Left lung (tissue), 4 donors: ENCODE measurements at regions not wholly inside any gene's neighbourhood (a gene's known extent, or its start where the extent isn't known, plus 50 kb on each side); places are given as distances from the start of the nearest gene placed in this dataset.

Experiments used
- ATAC-seq: fragments of 200-7000 bp; cut with Tn5 transposase; one replicate; pipeline ENCODE4 v1.9.1; 2020; ENCODE audit warnings: moderate library complexity
- DNase-seq, 4 donors: peaks; one replicate each; pipeline ENCODE4 v3.0.0-alpha.2; 2013 to 2020
- H3K27ac ChIP-seq, 2 donors: fragments of 200-600 bp; sonication (generic) in 1 of 2; one replicate each; pipeline versions ENCODE4 v1.5.0 to v1.8.0; 2020 to 2021
- H3K27me3 ChIP-seq, 2 donors: fragments of 200-600 bp; sonication (generic) in 1 of 2; one replicate each; pipeline versions ENCODE4 v1.5.0 to v1.8.0; 2020 to 2021
- H3K36me3 ChIP-seq, 2 donors: fragments of 200-600 bp; sonication (generic) in 1 of 2; one replicate each; pipeline versions ENCODE4 v1.5.0 to v1.8.0; 2020 to 2021
- H3K4me1 ChIP-seq, 2 donors: fragments of 200-600 bp; one replicate each; pipeline ENCODE4 v1.8.0; 2021
- H3K4me3 ChIP-seq, 2 donors: fragments of 200-600 bp; sonication (generic) in 1 of 2; one replicate each; pipeline versions ENCODE4 v1.5.0 to v1.8.0; 2020 to 2021; ENCODE audit warnings: mild to moderate bottlenecking in 1 of 2
- H3K9me3 ChIP-seq, 2 donors: fragments of 200-600 bp; sonication (generic) in 1 of 2; one replicate each; pipeline versions ENCODE4 v1.5.0 to v1.8.0; 2020 to 2021
- intact Hi-C, 2 donors: fragments of 100-400 bp; cut with DNase I; formaldehyde crosslinking; loops; one replicate each; pipeline versions ENCODE4 v1.11.2 to v1.14.2; 2022
- TF ChIP-seq, protein P1 (sequence below), 2 donors: fragments of 200-600 bp; sonication (generic) in 1 of 2; IDR thresholded peaks; one replicate each; pipeline versions ENCODE4 v1.5.0 to v1.8.0; 2021; ENCODE audit warnings: antibody characterized with exemption in 2 of 2
- donor health status: DM: no; HTN: yes; CAD: no.
- donor health status: DM: no; HTN: no; CAD: no.

DNA sequence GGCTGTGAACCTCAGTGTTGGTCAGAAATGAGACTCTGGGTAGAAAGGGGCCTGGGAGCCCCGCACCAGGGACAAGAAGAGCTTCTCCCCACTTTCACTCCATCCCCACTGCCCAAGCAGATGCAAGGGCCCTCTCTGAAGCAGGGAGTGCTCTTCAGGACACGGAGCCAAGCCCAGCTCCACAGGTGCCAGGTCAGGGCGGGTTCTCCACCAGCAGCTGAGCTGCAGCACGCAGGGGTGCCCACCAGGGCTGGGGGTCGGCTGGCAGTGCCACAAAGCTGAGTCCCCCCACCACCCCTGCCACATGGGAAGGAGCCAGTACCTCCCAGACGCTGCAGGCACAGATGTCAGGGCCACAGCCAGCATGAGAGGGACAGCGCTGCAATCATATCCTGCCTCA, 106.2 kb downstream of the INHBB start:
- H3K9me3 ChIP-seq, result peaks cover 0 to 5% of the 10 kb centered on the region in 2 donors

GRCh38 chr2:120452945-120453634, 107.2 kb downstream of the INHBB start:
- no peaks in the 10 kb centered on the region for H3K27me3 ChIP-seq
- H3K4me1 ChIP-seq, result no peaks in the 10 kb centered on the region
- no peak overlapping the region for H3K27ac ChIP-seq
- TF ChIP-seq, protein P1, sequence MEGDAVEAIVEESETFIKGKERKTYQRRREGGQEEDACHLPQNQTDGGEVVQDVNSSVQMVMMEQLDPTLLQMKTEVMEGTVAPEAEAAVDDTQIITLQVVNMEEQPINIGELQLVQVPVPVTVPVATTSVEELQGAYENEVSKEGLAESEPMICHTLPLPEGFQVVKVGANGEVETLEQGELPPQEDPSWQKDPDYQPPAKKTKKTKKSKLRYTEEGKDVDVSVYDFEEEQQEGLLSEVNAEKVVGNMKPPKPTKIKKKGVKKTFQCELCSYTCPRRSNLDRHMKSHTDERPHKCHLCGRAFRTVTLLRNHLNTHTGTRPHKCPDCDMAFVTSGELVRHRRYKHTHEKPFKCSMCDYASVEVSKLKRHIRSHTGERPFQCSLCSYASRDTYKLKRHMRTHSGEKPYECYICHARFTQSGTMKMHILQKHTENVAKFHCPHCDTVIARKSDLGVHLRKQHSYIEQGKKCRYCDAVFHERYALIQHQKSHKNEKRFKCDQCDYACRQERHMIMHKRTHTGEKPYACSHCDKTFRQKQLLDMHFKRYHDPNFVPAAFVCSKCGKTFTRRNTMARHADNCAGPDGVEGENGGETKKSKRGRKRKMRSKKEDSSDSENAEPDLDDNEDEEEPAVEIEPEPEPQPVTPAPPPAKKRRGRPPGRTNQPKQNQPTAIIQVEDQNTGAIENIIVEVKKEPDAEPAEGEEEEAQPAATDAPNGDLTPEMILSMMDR (IDR thresholded peaks at IDR 0.05), result no peak
- DNase-seq (no peak), ATAC-seq (no peak)
- no peaks in the 10 kb centered on the region for H3K36me3 ChIP-seq
- peaks cover 0 to 15% of the 10 kb centered on the region in 2 donors for H3K9me3 ChIP-seq
- H3K4me3 ChIP-seq, result no peak overlapping the region
- intact Hi-C loops, result no loop called here

More for the DNA sequence above, 106.2 kb downstream of the INHBB start:
- ATAC-seq (no peak), DNase-seq (no peak)
- Histone ChIP-seq H3K4me1 (no peaks in the 10 kb centered on the region), H3K36me3 (no peaks in the 10 kb centered on the region), H3K27ac (no peak overlapping the region), H3K4me3 (no peak overlapping the region), H3K27me3 (no peaks in the 10 kb centered on the region)
- intact Hi-C loops, result no loop called here
- TF ChIP-seq, protein P1 (IDR thresholded peaks at IDR 0.05), result no peak

GRCh38 chr2:120453635-120453998, 107.7 kb downstream of the INHBB start:
- Histone ChIP-seq H3K36me3 (no peaks in the 10 kb centered on the region), H3K27ac (no peak overlapping the region), H3K4me3 (no peak overlapping the region), H3K9me3 (peaks cover 0 to 19% of the 10 kb centered on the region in 2 donors), H3K4me1 (no peaks in the 10 kb centered on the region), H3K27me3 (no peaks in the 10 kb centered on the region)
- TF ChIP-seq, protein P1 (IDR thresholded peaks at IDR 0.05), result no peak
- DNase-seq, result no peak
- intact Hi-C loops, result no loop called here
- ATAC-seq, result no peak

DNA sequence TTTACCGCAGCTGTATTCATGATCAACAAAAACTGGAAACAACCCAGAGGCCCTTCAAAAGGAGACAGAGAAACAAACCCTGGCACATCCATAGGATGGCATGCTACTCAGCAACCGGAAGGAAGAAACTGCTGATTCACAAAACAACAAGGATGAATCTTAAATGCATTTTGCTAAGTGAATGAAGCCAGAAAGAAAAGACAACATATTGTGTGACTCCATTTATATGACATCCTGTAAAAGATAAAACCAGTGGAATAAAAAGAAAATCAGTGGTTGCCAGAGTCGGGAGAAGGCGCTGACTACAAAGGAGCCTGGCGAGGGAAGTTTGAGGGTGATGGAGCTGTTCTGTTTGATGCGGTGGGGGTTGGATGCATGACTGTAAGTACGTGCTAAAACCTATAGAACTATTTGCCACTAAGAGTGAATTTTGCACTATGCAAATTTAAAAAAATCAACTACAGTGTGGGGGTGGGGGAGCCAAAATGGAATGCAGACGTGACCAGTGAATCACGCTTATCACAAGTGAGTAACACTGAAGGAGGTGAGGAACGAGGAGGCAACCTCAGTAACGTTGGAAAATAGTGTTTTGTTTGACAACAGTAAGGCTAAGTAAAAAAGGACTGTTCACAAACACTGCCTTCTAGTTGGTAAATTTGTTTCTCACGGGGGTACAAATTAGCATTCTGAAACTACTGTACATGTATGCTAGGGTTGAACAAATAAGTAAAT, 108.9 kb downstream of the INHBB start:
- Histone ChIP-seq H3K36me3 (no peaks in the 10 kb centered on the region), H3K4me1 (no peaks in the 10 kb centered on the region), H3K9me3 (peaks cover 0 to 25% of the 10 kb centered on the region in 2 donors), H3K27ac (no peak overlapping the region), H3K4me3 (no peak overlapping the region), H3K27me3 (no peaks in the 10 kb centered on the region)
- TF ChIP-seq, protein P1 (IDR thresholded peaks at IDR 0.05), result no peak
- ATAC-seq (no peak), DNase-seq (no peak)
- intact Hi-C loops, result no loop called here

- Histone ChIP-seq H3K36me3 (no peaks in the 10 kb centered on the region), H3K9me3 (peaks cover 0 to 25% of the 10 kb centered on the region in 2 donors), H3K4me1 (no peaks in the 10 kb centered on the region), H3K27me3 (no peaks in the 10 kb centered on the region), H3K27ac (no peak overlapping the region), H3K4me3 (no peak overlapping the region)
- TF ChIP-seq, protein P1 (IDR thresholded peaks at IDR 0.05), result no peak
- ATAC-seq (no peak), DNase-seq (no peak)
- intact Hi-C loops, result no loop called here
These were observed 109.5 kb downstream of the INHBB start for GRCh38 chr2:120455390-120455789.
